SK-N-SH treated with all-trans-retinoic acid at 6 μM for 48 hours (cell line): ENCODE measurements at regions not wholly inside any gene's neighbourhood (a gene's known extent, or its start where the extent isn't known, plus 50 kb on each side); places are given as distances from the start of the nearest gene placed in this dataset.

Source experiments
- ATAC-seq: fragments of 200-7000 bp; cut with Tn5 transposase; 3 replicates; pipeline ENCODE4 v1.9.1; 2020; ENCODE audit warnings: mild to moderate bottlenecking, moderate library complexity
- ARNTL ChIP-seq: fragments of 450-650 bp; formaldehyde crosslinking; IDR thresholded peaks from 2 replicates; pipeline ENCODE4 v1.5.0; 2020; ENCODE audit warnings: low read depth, mild to moderate bottlenecking, moderate library complexity, borderline replicate concordance
- BACH2 ChIP-seq: fragments of 250-450 bp; sonication (Bioruptor Pico); IDR thresholded peaks from 2 replicates; pipeline ENCODE4 v1.9.0; 2021; ENCODE audit warnings: mild to moderate bottlenecking, borderline replicate concordance
- CSDC2 ChIP-seq: fragments of 250-450 bp; sonication (Bioruptor Pico); IDR thresholded peaks from 2 replicates; pipeline ENCODE4 v1.5.0; 2020; ENCODE audit warnings: mild to moderate bottlenecking, moderate library complexity
- ESRRG ChIP-seq: fragments of 250-450 bp; sonication (Bioruptor Pico); IDR thresholded peaks from 2 replicates; pipeline ENCODE4 v1.6.1; 2021; ENCODE audit warnings: mild to moderate bottlenecking
- GLIS3 ChIP-seq: fragments of 250-450 bp; sonication (Bioruptor Pico); IDR thresholded peaks from 2 replicates; pipeline ENCODE4 v1.5.0; 2020; ENCODE audit warnings: mild to moderate bottlenecking, moderate library complexity
- ISL1 ChIP-seq: fragments of 250-450 bp; sonication (Bioruptor Pico); IDR thresholded peaks from 2 replicates; pipeline ENCODE4 v2.1.2; 2022; ENCODE audit warnings: mild to moderate bottlenecking, moderate library complexity
- OSR1 ChIP-seq: fragments of 250-450 bp; sonication (Bioruptor Pico); IDR thresholded peaks from 2 replicates; pipeline ENCODE4 v1.8.0; 2022; ENCODE audit warnings: moderate library complexity, mild to moderate bottlenecking, inconsistent platforms
- PPARA ChIP-seq: fragments of 250-450 bp; sonication (Bioruptor Pico); IDR thresholded peaks from 2 replicates; pipeline ENCODE4 v1.5.0; 2020; ENCODE audit warnings: mild to moderate bottlenecking, borderline replicate concordance
- SNAI2 ChIP-seq: fragments of 250-450 bp; sonication (Bioruptor Pico); IDR thresholded peaks from 2 replicates; pipeline ENCODE4 v1.5.0; 2020; ENCODE audit warnings: mild to moderate bottlenecking, moderate library complexity
- TCF4 ChIP-seq: fragments of 250-450 bp; sonication (Bioruptor Pico); IDR thresholded peaks from 2 replicates; pipeline ENCODE4 v1.8.0; 2021; ENCODE audit warnings: mild to moderate bottlenecking, moderate library complexity, borderline replicate concordance
- TOX ChIP-seq: fragments of 250-450 bp; sonication (Bioruptor Pico); IDR thresholded peaks from 2 replicates; pipeline ENCODE4 v1.8.0; 2021; ENCODE audit warnings: mild to moderate bottlenecking, moderate library complexity, borderline replicate concordance
- ZC3H10 ChIP-seq: fragments of 250-450 bp; sonication (Bioruptor Pico); IDR thresholded peaks from 2 replicates; pipeline ENCODE4 v1.5.1; 2021; ENCODE audit warnings: mild to moderate bottlenecking, moderate library complexity
- ZFP3 ChIP-seq: fragments of 250-450 bp; sonication (Bioruptor Pico); IDR thresholded peaks from 2 replicates; pipeline ENCODE4 v1.5.0; 2020; ENCODE audit warnings: mild to moderate bottlenecking, moderate library complexity
- ZFP30 ChIP-seq: fragments of 450-650 bp; formaldehyde crosslinking; IDR thresholded peaks from 2 replicates; pipeline ENCODE4 v1.5.0; 2022; ENCODE audit warnings: mild to moderate bottlenecking, moderate library complexity
- ZNF565 ChIP-seq: fragments of 450-650 bp; formaldehyde crosslinking; conservative IDR thresholded peaks from 2 replicates; pipeline ENCODE4 v1.5.0; 2020; ENCODE audit warnings: low read depth, mild to moderate bottlenecking, moderate library complexity
- ZNF70 ChIP-seq: fragments of 450-650 bp; formaldehyde crosslinking; IDR thresholded peaks from 2 replicates; pipeline ENCODE4 v1.5.0; 2020; ENCODE audit warnings: mild to moderate bottlenecking, moderate library complexity
- ZNF8 ChIP-seq: fragments of 450-650 bp; formaldehyde crosslinking; IDR thresholded peaks from 2 replicates; pipeline ENCODE4 v1.5.0; 2020; ENCODE audit warnings: mild to moderate bottlenecking, moderate library complexity
- TF ChIP-seq, protein P1 (sequence below): fragments of 250-450 bp; sonication (Bioruptor Pico); IDR thresholded peaks from 2 replicates; pipeline ENCODE4 v1.5.0; 2020; ENCODE audit warnings: mild to moderate bottlenecking, moderate library complexity
- TF ChIP-seq, protein P2 (sequence below): fragments of 250-450 bp; sonication (Bioruptor Pico); IDR thresholded peaks from 2 replicates; pipeline ENCODE4 v1.8.0; 2020; ENCODE audit warnings: mild to moderate bottlenecking, moderate library complexity, borderline replicate concordance
- TF ChIP-seq, protein P3 (sequence below): fragments of 250-450 bp; sonication (Bioruptor Pico); IDR thresholded peaks from 2 replicates; pipeline ENCODE4 v1.5.1; 2020; ENCODE audit warnings: low read depth, mild to moderate bottlenecking, moderate library complexity
- TF ChIP-seq, protein P4 (sequence below): fragments of 250-450 bp; sonication (Bioruptor Pico); IDR thresholded peaks from 2 replicates; pipeline ENCODE4 v1.5.1; 2021; ENCODE audit warnings: mild to moderate bottlenecking, moderate library complexity

DNA sequence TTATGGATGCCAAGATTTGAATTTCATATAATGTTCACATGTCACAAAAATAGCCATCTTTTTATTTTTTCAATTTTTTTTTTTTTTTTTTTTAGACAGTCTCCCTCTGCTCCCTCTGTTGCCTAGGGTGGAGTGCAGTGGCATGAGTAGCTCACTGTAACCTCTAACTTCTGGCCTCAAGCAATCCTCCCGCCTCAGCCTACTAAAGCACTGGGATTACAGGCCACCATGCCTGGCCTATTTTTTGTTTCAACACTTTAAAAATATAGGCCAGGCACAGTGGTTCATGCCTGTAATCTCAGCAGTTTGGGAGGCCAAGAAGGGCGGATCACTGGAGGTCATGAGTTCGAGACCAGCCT is 246.3 kb downstream of the SKIDA1 start:
- TF ChIP-seq CSDC2 (CRISPR knock-in tag) (no peak), TCF4 (CRISPR knock-in tag) (no peak), ZNF8 (CRISPR knock-in tag) (no peak), ZNF565 (CRISPR knock-in tag) (no peak), BACH2 (no peak), PPARA (CRISPR knock-in tag) (no peak), ARNTL (no peak), SNAI2 (CRISPR knock-in tag) (no peak), OSR1 (CRISPR knock-in tag) (no peak), ZNF70 (CRISPR knock-in tag) (no peak), ZC3H10 (CRISPR knock-in tag) (no peak)
- TF ChIP-seq, protein P1, sequence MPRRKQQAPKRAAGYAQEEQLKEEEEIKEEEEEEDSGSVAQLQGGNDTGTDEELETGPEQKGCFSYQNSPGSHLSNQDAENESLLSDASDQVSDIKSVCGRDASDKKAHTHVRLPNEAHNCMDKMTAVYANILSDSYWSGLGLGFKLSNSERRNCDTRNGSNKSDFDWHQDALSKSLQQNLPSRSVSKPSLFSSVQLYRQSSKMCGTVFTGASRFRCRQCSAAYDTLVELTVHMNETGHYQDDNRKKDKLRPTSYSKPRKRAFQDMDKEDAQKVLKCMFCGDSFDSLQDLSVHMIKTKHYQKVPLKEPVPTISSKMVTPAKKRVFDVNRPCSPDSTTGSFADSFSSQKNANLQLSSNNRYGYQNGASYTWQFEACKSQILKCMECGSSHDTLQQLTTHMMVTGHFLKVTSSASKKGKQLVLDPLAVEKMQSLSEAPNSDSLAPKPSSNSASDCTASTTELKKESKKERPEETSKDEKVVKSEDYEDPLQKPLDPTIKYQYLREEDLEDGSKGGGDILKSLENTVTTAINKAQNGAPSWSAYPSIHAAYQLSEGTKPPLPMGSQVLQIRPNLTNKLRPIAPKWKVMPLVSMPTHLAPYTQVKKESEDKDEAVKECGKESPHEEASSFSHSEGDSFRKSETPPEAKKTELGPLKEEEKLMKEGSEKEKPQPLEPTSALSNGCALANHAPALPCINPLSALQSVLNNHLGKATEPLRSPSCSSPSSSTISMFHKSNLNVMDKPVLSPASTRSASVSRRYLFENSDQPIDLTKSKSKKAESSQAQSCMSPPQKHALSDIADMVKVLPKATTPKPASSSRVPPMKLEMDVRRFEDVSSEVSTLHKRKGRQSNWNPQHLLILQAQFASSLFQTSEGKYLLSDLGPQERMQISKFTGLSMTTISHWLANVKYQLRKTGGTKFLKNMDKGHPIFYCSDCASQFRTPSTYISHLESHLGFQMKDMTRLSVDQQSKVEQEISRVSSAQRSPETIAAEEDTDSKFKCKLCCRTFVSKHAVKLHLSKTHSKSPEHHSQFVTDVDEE (CRISPR knock-in tag), result no peak
- TF ChIP-seq, protein P2, sequence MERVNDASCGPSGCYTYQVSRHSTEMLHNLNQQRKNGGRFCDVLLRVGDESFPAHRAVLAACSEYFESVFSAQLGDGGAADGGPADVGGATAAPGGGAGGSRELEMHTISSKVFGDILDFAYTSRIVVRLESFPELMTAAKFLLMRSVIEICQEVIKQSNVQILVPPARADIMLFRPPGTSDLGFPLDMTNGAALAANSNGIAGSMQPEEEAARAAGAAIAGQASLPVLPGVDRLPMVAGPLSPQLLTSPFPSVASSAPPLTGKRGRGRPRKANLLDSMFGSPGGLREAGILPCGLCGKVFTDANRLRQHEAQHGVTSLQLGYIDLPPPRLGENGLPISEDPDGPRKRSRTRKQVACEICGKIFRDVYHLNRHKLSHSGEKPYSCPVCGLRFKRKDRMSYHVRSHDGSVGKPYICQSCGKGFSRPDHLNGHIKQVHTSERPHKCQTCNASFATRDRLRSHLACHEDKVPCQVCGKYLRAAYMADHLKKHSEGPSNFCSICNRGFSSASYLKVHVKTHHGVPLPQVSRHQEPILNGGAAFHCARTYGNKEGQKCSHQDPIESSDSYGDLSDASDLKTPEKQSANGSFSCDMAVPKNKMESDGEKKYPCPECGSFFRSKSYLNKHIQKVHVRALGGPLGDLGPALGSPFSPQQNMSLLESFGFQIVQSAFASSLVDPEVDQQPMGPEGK (CRISPR knock-in tag), result no peak
- ATAC-seq, result peak; percentile 13

DNA sequence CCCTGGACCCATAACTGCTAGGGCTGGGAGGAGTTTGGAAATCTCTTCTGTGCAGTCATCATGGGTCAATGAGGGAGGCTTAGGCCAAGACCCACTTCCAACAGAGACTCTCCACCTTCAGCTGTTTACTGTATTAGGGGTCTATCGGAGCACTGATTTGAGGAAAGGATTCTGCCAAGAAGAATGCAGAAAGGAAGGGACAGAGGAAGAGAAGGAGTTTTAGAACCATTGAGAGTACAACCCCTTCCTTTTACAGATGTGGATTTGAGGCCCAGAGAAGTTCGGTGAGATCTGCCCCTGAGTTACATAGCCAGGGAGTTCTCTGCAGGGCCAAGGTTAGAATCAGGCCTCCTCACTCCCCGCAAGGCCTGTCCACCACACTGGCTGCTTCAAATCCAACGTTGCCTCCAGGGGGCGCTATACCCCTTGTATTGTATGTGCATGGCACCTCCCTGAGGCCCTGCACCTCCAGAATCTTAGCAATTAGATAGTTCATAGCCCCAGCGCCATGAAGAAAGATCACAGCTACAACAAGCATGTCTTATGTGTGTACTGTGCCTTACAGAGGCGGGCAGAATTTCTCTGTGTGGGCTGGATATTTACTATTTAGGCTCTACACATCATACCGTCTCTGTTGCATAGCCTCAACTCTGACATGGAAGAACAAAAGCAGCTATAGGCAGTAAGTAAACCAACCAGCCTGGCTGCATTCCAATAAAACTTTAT is 246.8 kb downstream of the SKIDA1 start:
- ATAC-seq, result peak; percentile 100
- TF ChIP-seq ZFP30 (no peak), ZFP3 (CRISPR knock-in tag) (no peak), OSR1 (CRISPR knock-in tag) (no peak), ARNTL (no peak), TCF4 (CRISPR knock-in tag) (no peak), PPARA (CRISPR knock-in tag) (no peak), BACH2 (no peak), ISL1 (CRISPR knock-in tag) (no peak), CSDC2 (CRISPR knock-in tag) (no peak), ZNF565 (CRISPR knock-in tag) (no peak)
- TF ChIP-seq, protein P1 (CRISPR knock-in tag), result no peak
- TF ChIP-seq, protein P3, sequence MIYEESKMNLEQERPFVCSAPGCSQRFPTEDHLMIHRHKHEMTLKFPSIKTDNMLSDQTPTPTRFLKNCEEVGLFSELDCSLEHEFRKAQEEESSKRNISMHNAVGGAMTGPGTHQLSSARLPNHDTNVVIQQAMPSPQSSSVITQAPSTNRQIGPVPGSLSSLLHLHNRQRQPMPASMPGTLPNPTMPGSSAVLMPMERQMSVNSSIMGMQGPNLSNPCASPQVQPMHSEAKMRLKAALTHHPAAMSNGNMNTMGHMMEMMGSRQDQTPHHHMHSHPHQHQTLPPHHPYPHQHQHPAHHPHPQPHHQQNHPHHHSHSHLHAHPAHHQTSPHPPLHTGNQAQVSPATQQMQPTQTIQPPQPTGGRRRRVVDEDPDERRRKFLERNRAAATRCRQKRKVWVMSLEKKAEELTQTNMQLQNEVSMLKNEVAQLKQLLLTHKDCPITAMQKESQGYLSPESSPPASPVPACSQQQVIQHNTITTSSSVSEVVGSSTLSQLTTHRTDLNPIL, result no peak
- TF ChIP-seq, protein P2 (CRISPR knock-in tag), result no peak

DNA sequence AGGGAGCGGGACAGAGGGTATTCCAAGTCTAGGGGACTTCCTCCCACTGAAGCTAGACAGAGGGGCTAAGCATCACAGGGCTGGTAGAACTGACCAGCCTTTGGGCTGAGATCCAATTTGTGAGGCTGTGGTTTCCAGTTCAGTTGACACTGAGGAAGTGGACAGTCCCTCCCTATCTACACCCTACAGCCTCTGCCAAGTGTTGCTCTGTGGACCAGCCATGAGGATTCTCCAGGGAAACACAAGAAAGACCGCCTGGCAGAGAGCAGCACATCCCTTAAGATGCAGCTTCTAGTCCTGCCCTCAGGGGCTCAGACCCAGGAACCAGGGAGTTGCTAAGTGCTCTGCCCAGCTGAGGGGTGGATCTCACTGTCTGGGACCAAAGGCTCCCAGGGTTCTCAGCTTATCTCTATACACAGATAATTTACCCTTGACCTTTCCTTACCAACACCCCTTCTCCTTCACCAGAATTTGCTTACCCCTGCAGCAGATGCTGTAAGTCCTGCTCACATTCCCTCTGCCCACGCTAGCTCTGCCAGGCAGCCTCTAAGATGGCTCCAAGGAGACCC is 252.0 kb downstream of the SKIDA1 start:
- ATAC-seq, result no peak
- TF ChIP-seq TOX (no peak), ESRRG (CRISPR knock-in tag) (no peak), OSR1 (CRISPR knock-in tag) (no peak), ZNF70 (CRISPR knock-in tag) (no peak), GLIS3 (CRISPR knock-in tag) (no peak), ISL1 (CRISPR knock-in tag) (no peak)
- TF ChIP-seq, protein P4, sequence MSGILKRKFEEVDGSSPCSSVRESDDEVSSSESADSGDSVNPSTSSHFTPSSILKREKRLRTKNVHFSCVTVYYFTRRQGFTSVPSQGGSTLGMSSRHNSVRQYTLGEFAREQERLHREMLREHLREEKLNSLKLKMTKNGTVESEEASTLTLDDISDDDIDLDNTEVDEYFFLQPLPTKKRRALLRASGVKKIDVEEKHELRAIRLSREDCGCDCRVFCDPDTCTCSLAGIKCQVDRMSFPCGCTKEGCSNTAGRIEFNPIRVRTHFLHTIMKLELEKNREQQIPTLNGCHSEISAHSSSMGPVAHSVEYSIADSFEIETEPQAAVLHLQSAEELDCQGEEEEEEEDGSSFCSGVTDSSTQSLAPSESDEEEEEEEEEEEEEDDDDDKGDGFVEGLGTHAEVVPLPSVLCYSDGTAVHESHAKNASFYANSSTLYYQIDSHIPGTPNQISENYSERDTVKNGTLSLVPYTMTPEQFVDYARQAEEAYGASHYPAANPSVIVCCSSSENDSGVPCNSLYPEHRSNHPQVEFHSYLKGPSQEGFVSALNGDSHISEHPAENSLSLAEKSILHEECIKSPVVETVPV, result no peak
- TF ChIP-seq, protein P2 (CRISPR knock-in tag), result no peak
